Esophagus muscularis mucosa (tissue), 4 donors: ENCODE measurements at regions not wholly inside any gene's neighbourhood (a gene's known extent, or its start where the extent isn't known, plus 50 kb on each side); places are given as distances from the start of the nearest gene placed in this dataset.

Experiments used
- DNase-seq: peaks from one replicate; pipeline ENCODE4 v3.0.0-alpha.2; 2017; ENCODE audit errors: extremely low spot score
- H3K27ac ChIP-seq, 4 donors: fragments of 200-600 bp; sonication (generic); replicated peaks in 1 of 4; 1 replicate in 3 of 4; 2 replicates in 1 of 4; pipeline ENCODE4 v1.5.1; 2016 to 2019; ENCODE audit warnings: mild to moderate bottlenecking in 1 of 4
- H3K27me3 ChIP-seq, 4 donors: fragments of 200-600 bp; sonication (generic); one replicate each; pipeline versions ENCODE4 v1.5.1 to v1.6.0; 2016 to 2019
- H3K36me3 ChIP-seq, 4 donors: fragments of 200-600 bp; sonication (generic); one replicate each; pipeline ENCODE4 v1.5.1; 2016 to 2019
- H3K4me1 ChIP-seq, 4 donors: fragments of 200-600 bp; sonication (generic); one replicate each; pipeline ENCODE4 v1.5.1; 2016 to 2019
- H3K4me3 ChIP-seq, 4 donors: fragments of 200-600 bp; sonication (generic); 1 replicate in 2 of 4; 2 replicates in 2 of 4; pipeline ENCODE4 v1.5.1; 2016 to 2019; ENCODE audit warnings: mild to moderate bottlenecking in 4 of 4, moderate library complexity in 1 of 4
- H3K9me3 ChIP-seq, 4 donors: fragments of 200-600 bp; sonication (generic); 1 replicate in 3 of 4; 2 replicates in 1 of 4; pipeline ENCODE4 v1.5.1; 2016 to 2019
- EP300 ChIP-seq: sonication (generic); formaldehyde crosslinking; IDR thresholded peaks from one replicate; pipeline ENCODE4 v1.6.1; 2017; ENCODE audit warnings: antibody characterized with exemption
- POLR2A ChIP-seq: fragments of 450-650 bp; IDR thresholded peaks from one replicate; pipeline ENCODE4 v1.6.1; 2017; ENCODE audit warnings: antibody characterized with exemption, moderate library complexity, mild to moderate bottlenecking, low read depth
- POLR2AphosphoS5 ChIP-seq, 2 donors: sonication (generic); formaldehyde crosslinking; IDR thresholded peaks; one replicate each; pipeline ENCODE4 v1.6.1; 2017; ENCODE audit warnings: antibody characterized with exemption in 2 of 2
- WGBS: methylation state at CpG from one replicate; pipeline ENCODE4 v1.1.5; 2018; 5-methylcytosine and 5-hydroxymethylcytosine counted together
- intact Hi-C: fragments of 100-400 bp; cut with DNase I; formaldehyde crosslinking; loops from one replicate; pipeline ENCODE4 v1.15.1; 2023
- TF ChIP-seq, protein P1 (sequence below), 3 experiments: fragments of 200-600 bp in 2 of 3; fragments of 450-650 bp in 1 of 3; sonication (generic) in 2 of 3; IDR thresholded peaks; one replicate each; pipeline ENCODE4 v1.5.1; 2017 to 2019; ENCODE audit warnings: antibody characterized with exemption in 3 of 3, mild to moderate bottlenecking in 2 of 3, moderate library complexity in 1 of 3

DNA sequence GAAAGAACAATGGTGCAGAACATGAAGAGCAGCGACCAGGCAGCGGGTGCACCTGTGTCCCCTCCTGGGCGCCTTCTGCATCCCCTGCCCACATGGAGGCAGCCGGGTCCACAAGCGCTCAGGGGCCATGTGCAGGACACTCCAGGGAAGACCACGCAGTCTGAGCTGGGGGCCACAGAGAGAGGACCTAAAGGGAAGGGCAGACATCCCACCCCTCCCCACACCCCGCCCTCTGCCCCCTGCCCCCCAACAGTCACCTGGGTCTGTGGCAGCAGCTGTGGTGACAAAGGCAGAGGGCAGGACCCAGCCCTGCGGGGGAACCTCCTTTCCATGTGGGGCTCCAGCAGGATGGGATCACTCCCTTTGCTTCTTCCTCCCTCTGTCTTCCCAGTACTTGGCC, 805.7 kb downstream of the CDH9 start:
- DNase-seq, result no peak
- TF ChIP-seq EP300 (no peak), POLR2A (no peak), POLR2AphosphoS5 (IDR thresholded peaks at IDR 0.05) (no peak)
- TF ChIP-seq, protein P1, sequence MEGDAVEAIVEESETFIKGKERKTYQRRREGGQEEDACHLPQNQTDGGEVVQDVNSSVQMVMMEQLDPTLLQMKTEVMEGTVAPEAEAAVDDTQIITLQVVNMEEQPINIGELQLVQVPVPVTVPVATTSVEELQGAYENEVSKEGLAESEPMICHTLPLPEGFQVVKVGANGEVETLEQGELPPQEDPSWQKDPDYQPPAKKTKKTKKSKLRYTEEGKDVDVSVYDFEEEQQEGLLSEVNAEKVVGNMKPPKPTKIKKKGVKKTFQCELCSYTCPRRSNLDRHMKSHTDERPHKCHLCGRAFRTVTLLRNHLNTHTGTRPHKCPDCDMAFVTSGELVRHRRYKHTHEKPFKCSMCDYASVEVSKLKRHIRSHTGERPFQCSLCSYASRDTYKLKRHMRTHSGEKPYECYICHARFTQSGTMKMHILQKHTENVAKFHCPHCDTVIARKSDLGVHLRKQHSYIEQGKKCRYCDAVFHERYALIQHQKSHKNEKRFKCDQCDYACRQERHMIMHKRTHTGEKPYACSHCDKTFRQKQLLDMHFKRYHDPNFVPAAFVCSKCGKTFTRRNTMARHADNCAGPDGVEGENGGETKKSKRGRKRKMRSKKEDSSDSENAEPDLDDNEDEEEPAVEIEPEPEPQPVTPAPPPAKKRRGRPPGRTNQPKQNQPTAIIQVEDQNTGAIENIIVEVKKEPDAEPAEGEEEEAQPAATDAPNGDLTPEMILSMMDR (IDR thresholded peaks at IDR 0.05), result no peak
- Histone ChIP-seq H3K36me3 (no peaks in the 10 kb centered on the region), H3K9me3 (no peaks in the 10 kb centered on the region), H3K27ac (no peak overlapping the region), H3K4me1 (no peaks in the 10 kb centered on the region), H3K4me3 (no peak overlapping the region), H3K27me3 (no peaks in the 10 kb centered on the region)
- intact Hi-C loops, result no loop called here
- WGBS, result no CpG with 5 or more reads among the region's 8 CpGs

DNA sequence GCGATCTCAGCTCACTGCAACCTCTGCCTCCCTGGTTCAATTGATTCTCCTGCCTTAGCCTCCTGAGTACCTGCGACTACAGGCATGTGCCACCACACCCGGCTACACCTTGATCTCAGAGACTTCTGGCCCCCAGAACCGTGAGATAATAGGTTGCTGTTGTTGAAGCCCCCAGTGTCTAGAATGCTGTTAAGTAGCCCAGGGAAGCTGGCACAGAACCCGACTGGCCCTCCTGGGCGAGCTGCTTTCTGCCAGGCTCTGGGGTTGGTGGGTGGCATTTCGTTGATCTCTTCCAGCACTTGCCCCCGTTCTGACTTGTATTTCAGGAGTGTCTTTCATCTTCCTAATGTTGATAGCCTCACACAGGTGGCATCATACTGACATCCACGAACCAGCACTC, 807.1 kb downstream of the CDH9 start:
- no peaks in the 10 kb centered on the region for H3K27me3 ChIP-seq
- H3K9me3 ChIP-seq, result no peaks in the 10 kb centered on the region
- WGBS, result 81% methylated on average over 9 of the region's 9 CpGs
- H3K36me3 ChIP-seq, result no peaks in the 10 kb centered on the region
- DNase-seq, result no peak
- intact Hi-C loops, result no loop called here
- TF ChIP-seq POLR2AphosphoS5 (IDR thresholded peaks at IDR 0.05) (no peak), POLR2A (no peak), EP300 (no peak)
- TF ChIP-seq, protein P1 (IDR thresholded peaks at IDR 0.05), result no peak
- H3K27ac ChIP-seq, result no peak overlapping the region
- no peaks in the 10 kb centered on the region for H3K4me1 ChIP-seq
- no peak overlapping the region for H3K4me3 ChIP-seq

DNA sequence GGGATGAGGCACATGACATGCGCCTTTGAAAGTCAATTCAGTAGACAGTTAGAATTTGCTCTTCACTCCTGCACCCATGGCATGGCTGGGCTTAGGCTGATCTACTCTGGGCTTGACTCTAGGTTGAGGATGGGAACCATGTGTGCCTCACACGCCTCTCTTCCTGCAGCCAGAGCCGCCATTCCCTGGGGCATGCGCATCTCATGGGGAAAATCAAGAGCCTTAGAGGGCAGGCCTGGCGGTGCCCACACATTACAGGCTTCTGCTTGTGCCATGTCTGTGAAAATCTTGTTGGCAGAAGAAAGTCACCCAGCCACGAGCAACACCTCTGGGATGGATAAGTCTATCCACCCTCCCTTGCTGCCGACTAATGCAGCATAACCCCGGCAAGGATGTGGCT, 808.5 kb downstream of the CDH9 start:
- TF ChIP-seq EP300 (no peak), POLR2A (no peak), POLR2AphosphoS5 (IDR thresholded peaks at IDR 0.05) (no peak)
- TF ChIP-seq, protein P1 (IDR thresholded peaks at IDR 0.05), result no peak
- Histone ChIP-seq H3K4me1 (no peaks in the 10 kb centered on the region), H3K4me3 (no peak overlapping the region), H3K27ac (no peak overlapping the region), H3K9me3 (no peaks in the 10 kb centered on the region), H3K36me3 (no peaks in the 10 kb centered on the region), H3K27me3 (no peaks in the 10 kb centered on the region)
- intact Hi-C loops, result no loop called here
- 97% methylated on average over 6 of the region's 8 CpGs for WGBS
- no peak for DNase-seq

DNA sequence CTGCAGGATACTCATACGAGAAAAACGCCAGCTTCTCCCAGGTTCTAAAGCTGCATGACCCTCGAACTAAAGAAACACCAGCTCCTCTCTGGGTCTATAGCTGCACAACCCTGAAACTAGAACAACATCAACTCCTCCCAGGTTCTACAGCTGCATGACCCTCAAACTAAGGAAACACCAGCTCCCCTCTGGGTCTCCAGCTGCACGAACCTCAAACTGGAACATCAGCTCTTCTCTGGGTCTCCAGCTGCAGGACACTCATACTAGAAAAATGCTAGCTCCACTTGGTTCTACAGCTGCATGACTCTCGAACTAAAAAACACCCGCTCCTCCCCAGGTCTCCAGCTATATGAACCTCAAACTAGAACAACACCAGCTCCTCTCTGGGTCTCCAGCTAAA, 811.1 kb downstream of the CDH9 start:
- intact Hi-C loops, result no loop called here
- 75% methylated on average over 6 of the region's 6 CpGs for WGBS

DNA sequence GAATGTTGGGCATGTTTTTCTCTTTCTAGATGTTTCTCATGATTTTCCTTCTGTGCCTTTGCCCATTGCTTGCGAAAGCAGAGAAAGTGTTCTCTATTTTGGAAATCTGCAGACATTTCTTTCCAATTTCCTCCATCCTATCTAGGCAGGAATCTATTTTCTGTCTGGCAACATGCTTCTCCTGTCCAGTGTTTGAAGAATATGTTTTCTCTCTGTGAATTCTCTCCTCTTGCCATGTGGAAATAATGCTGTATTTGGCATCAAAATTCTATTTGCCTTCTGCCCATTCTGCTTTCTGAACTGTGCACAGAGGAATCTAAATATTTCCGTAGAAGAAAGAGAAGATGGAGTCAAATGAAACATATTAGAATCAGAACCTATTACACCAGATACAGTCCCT, 833.3 kb downstream of the CDH9 start:
- WGBS, result 67% methylated on average over 2 of the region's 2 CpGs
- Histone ChIP-seq H3K4me1 (no peaks in the 10 kb centered on the region), H3K9me3 (no peaks in the 10 kb centered on the region), H3K27me3 (no peaks in the 10 kb centered on the region), H3K27ac (no peak overlapping the region), H3K4me3 (no peak overlapping the region), H3K36me3 (no peaks in the 10 kb centered on the region)
- TF ChIP-seq, protein P1 (IDR thresholded peaks at IDR 0.05), result no peak
- TF ChIP-seq POLR2AphosphoS5 (IDR thresholded peaks at IDR 0.05) (no peak), EP300 (no peak), POLR2A (no peak)
- no peak for DNase-seq
- intact Hi-C loops, result no loop called here

More for the DNA sequence above, 811.1 kb downstream of the CDH9 start:
- no peak for DNase-seq
- Histone ChIP-seq H3K4me3 (no peak overlapping the region), H3K4me1 (no peaks in the 10 kb centered on the region), H3K9me3 (no peaks in the 10 kb centered on the region), H3K36me3 (no peaks in the 10 kb centered on the region), H3K27me3 (no peaks in the 10 kb centered on the region), H3K27ac (no peak overlapping the region)
- no peak for TF ChIP-seq POLR2A
- TF ChIP-seq POLR2AphosphoS5 (IDR thresholded peaks at IDR 0.05), result no peak
- no peak for TF ChIP-seq EP300
- TF ChIP-seq, protein P1 (IDR thresholded peaks at IDR 0.05), result no peak
